ENCODE measurements at regions not wholly inside any gene's neighbourhood (a gene's known extent, or its start where the extent isn't known, plus 50 kb on each side); places are given as distances from the start of the nearest gene placed in this dataset.

- TF ChIP-seq POLR2A (IDR thresholded peaks at IDR 0.05; ENCODE audit: low read length) (no peak), GATA1 (IDR thresholded peaks at IDR 0.05; ENCODE audit: low read depth, low read length) (no peak)
Observed at GRCh38 chr12:131535779-131536178, 175.1 kb upstream of the SFSWAP start.
